GM23248 (cell line): ENCODE measurements at regions not wholly inside any gene's neighbourhood (a gene's known extent, or its start where the extent isn't known, plus 50 kb on each side); places are given as distances from the start of the nearest gene placed in this dataset.
"Not testable (repeated sequence)": the region's sequence is repeated elsewhere in the genome, so short reads cannot be mapped to it uniquely, and the experiment has no call there.

ENCODE experiments used
- DNase-seq: peaks from one replicate; pipeline ENCODE4 v3.0.0-alpha.2; 2015
- H2AFZ ChIP-seq: fragments of 200-600 bp; sonication (generic); 2 replicates; pipeline ENCODE4 v1.6.1; 2016; ENCODE audit warnings: antibody characterized with exemption
- H3F3A ChIP-seq: fragments of 200-600 bp; sonication (generic); 2 replicates; pipeline ENCODE4 v1.6.1; 2016; ENCODE audit warnings: mild to moderate bottlenecking, antibody characterized with exemption, mixed run types; ENCODE audit not compliant: insufficient read depth
- H3K27ac ChIP-seq: fragments of 200-600 bp; sonication (generic); 2 replicates; pipeline ENCODE4 v1.5.1; 2016; ENCODE audit warnings: mild to moderate bottlenecking
- H3K27me3 ChIP-seq: fragments of 200-600 bp; sonication (generic); replicated peaks from 2 replicates; pipeline ENCODE4 v1.6.1; 2016; ENCODE audit warnings: mild to moderate bottlenecking; ENCODE audit not compliant: insufficient read depth
- H3K36me3 ChIP-seq: fragments of 200-600 bp; sonication (generic); 2 replicates; pipeline ENCODE4 v1.6.1; 2016; ENCODE audit warnings: low read depth, mild to moderate bottlenecking
- H3K4me1 ChIP-seq: fragments of 200-600 bp; sonication (generic); 2 replicates; pipeline ENCODE4 v1.6.1; 2016; ENCODE audit warnings: mild to moderate bottlenecking; ENCODE audit not compliant: insufficient read depth
- H3K4me2 ChIP-seq: fragments of 200-600 bp; sonication (generic); one replicate; pipeline ENCODE4 v1.6.1; 2016; ENCODE audit warnings: mild to moderate bottlenecking; ENCODE audit not compliant: unreplicated experiment
- H3K4me3 ChIP-seq: fragments of 200-600 bp; sonication (generic); 2 replicates; pipeline ENCODE4 v1.5.1; 2016; ENCODE audit warnings: mild to moderate bottlenecking
- H3K79me2 ChIP-seq: fragments of 200-600 bp; sonication (generic); 2 replicates; pipeline ENCODE4 v1.6.1; 2016; ENCODE audit warnings: mild to moderate bottlenecking; ENCODE audit not compliant: insufficient read depth
- H3K9ac ChIP-seq: fragments of 200-600 bp; sonication (generic); 2 replicates; pipeline ENCODE4 v1.6.1; 2016; ENCODE audit warnings: mild to moderate bottlenecking
- H3K9me2 ChIP-seq: fragments of 200-600 bp; sonication (generic); 2 replicates; pipeline ENCODE4 v1.6.1; 2016; ENCODE audit warnings: mixed run types, mild to moderate bottlenecking, moderate library complexity; ENCODE audit not compliant: insufficient read depth
- H3K9me3 ChIP-seq: fragments of 200-600 bp; sonication (generic); one replicate; pipeline ENCODE4 v1.6.1; 2017; ENCODE audit warnings: low read depth
- H4K20me1 ChIP-seq: fragments of 200-600 bp; sonication (generic); 2 replicates; pipeline ENCODE4 v1.6.0; 2016; ENCODE audit not compliant: insufficient read depth
- EZH2 ChIP-seq: fragments of 200-600 bp; sonication (generic); IDR thresholded peaks from 2 replicates; pipeline ENCODE4 v1.6.1; 2018; ENCODE audit warnings: antibody characterized with exemption, mild to moderate bottlenecking; ENCODE audit not compliant: insufficient read depth, poor library complexity, severe bottlenecking
- EZH2phosphoT487 ChIP-seq: fragments of 200-600 bp; sonication (generic); IDR thresholded peaks from 2 replicates; pipeline ENCODE4 v1.6.1; 2018; ENCODE audit warnings: antibody characterized with exemption, moderate library complexity, mild to moderate bottlenecking, low read depth; ENCODE audit not compliant: insufficient read depth
- WGBS, 2 experiments: methylation state at CpG; one replicate each; pipeline ENCODE4 v1.1.6; 2015 to 2017; ENCODE audit warnings: low lambda C conversion rate in 2 of 2, low coverage in 1 of 2; ENCODE audit errors: missing lambda C conversion rate in 2 of 2; 5-methylcytosine and 5-hydroxymethylcytosine counted together
- in situ Hi-C: fragments of 300-500 bp; cut with MboI; formaldehyde crosslinking; loops from 2 replicates; pipeline ENCODE4 v1.15.0; 2020

GRCh38 chr11:96540875-96541274 lies 151.1 kb downstream of the JRKL start:
- H3K9me2 ChIP-seq = no peaks in the 10 kb centered on the region
- no peak overlapping the region for H3K9ac ChIP-seq
- H3K79me2 ChIP-seq = no peaks in the 10 kb centered on the region
- no peaks in the 10 kb centered on the region for H3K36me3 ChIP-seq
- no peak for TF ChIP-seq EZH2phosphoT487
- 21 to 30% methylated on average over 1 of the region's 1 CpG for WGBS, 2 experiments
- no peak overlapping the region for H3K4me3 ChIP-seq
- no peaks in the 10 kb centered on the region for H3K27me3 ChIP-seq
- H3K9me3 ChIP-seq = no peaks in the 10 kb centered on the region
- no peak overlapping the region for H2AFZ ChIP-seq
- H3K27ac ChIP-seq = no peak overlapping the region
- no peak for DNase-seq
- H4K20me1 ChIP-seq = no peaks in the 10 kb centered on the region
- H3K4me2 ChIP-seq = no peak overlapping the region
- in situ Hi-C loops = no loop called here
- H3K4me1 ChIP-seq = no peaks in the 10 kb centered on the region
- no peaks in the 10 kb centered on the region for H3F3A ChIP-seq

- H4K20me1 ChIP-seq = no peaks in the 10 kb centered on the region
- H3K4me2 ChIP-seq = no peak overlapping the region
- H3K9me2 ChIP-seq = no peaks in the 10 kb centered on the region
- H3K79me2 ChIP-seq = no peaks in the 10 kb centered on the region
- no peak overlapping the region for H3K4me3 ChIP-seq
- no peaks in the 10 kb centered on the region for H3F3A ChIP-seq
- TF ChIP-seq EZH2phosphoT487 (no peak), EZH2 (no peak)
- H3K27me3 ChIP-seq = no peaks in the 10 kb centered on the region
- no peaks in the 10 kb centered on the region for H3K9me3 ChIP-seq
- H3K27ac ChIP-seq = no peak overlapping the region
- H3K4me1 ChIP-seq = no peaks in the 10 kb centered on the region
- no peak for DNase-seq
- in situ Hi-C loops = no loop called here
- H3K9ac ChIP-seq = no peak overlapping the region
- 2% methylated on average over 3 of the region's 3 CpGs for WGBS, 2 experiments
- H3K36me3 ChIP-seq = no peaks in the 10 kb centered on the region
- no peak overlapping the region for H2AFZ ChIP-seq
Observed at GRCh38 chr11:96543177-96543576, 153.4 kb downstream of the JRKL start.

- H3K9ac ChIP-seq, H3K27me3 ChIP-seq, H3K9me3 ChIP-seq, H3K27ac ChIP-seq, H2AFZ ChIP-seq, in situ Hi-C loops, H4K20me1 ChIP-seq, H3K36me3 ChIP-seq, H3F3A ChIP-seq, H3K9me2 ChIP-seq, H3K79me2 ChIP-seq, H3K4me1 ChIP-seq, H3K4me2 ChIP-seq, H3K4me3 ChIP-seq, DNase-seq: not testable (repeated sequence)
- WGBS, 2 experiments = 32 to 34% methylated on average over 8 of the region's 8 CpGs
Observed at GRCh38 chr11:96545192-96545591, 155.4 kb downstream of the JRKL start.

- 3 to 9% methylated on average over 5 of the region's 5 CpGs for WGBS, 2 experiments
- Histone ChIP-seq H2AFZ (no peak overlapping the region), H3K4me1 (no peaks in the 10 kb centered on the region), H3K9ac (no peak overlapping the region), H3K9me3 (no peaks in the 10 kb centered on the region), H3K4me2 (no peak overlapping the region), H3F3A (no peaks in the 10 kb centered on the region), H3K36me3 (no peaks in the 10 kb centered on the region), H3K9me2 (no peaks in the 10 kb centered on the region), H3K79me2 (no peaks in the 10 kb centered on the region), H3K4me3 (no peak overlapping the region), H3K27ac (no peak overlapping the region), H4K20me1 (no peaks in the 10 kb centered on the region), H3K27me3 (no peaks in the 10 kb centered on the region)
- TF ChIP-seq EZH2phosphoT487 (no peak), EZH2 (no peak)
- DNase-seq = no peak
- in situ Hi-C loops = no loop called here
Observed at GRCh38 chr11:96551136-96551535, 161.3 kb downstream of the JRKL start.

- Histone ChIP-seq H2AFZ (no peak overlapping the region), H3K79me2 (no peaks in the 10 kb centered on the region), H3K27ac (no peak overlapping the region), H3K9me2 (no peaks in the 10 kb centered on the region), H3K36me3 (no peaks in the 10 kb centered on the region), H3K4me3 (no peak overlapping the region), H3K4me2 (no peak overlapping the region), H3K4me1 (no peaks in the 10 kb centered on the region), H3K9me3 (no peaks in the 10 kb centered on the region), H4K20me1 (no peaks in the 10 kb centered on the region), H3K9ac (no peak overlapping the region), H3K27me3 (no peaks in the 10 kb centered on the region), H3F3A (no peaks in the 10 kb centered on the region)
- TF ChIP-seq EZH2phosphoT487 (no peak), EZH2 (no peak)
- WGBS, 2 experiments = 33 to 40% methylated on average over 5 of the region's 5 CpGs
- in situ Hi-C loops = no loop called here
- DNase-seq = no peak
Observed at GRCh38 chr11:96554236-96554820, 164.5 kb downstream of the JRKL start.

- 35 to 49% methylated on average over 9 to 10 of the region's 10 CpGs for WGBS, 2 experiments
Observed at GRCh38 chr11:96555826-96556225, 166.0 kb downstream of the JRKL start.

GRCh38 chr11:96560727-96561126 lies 170.9 kb downstream of the JRKL start:
- DNase-seq, H3K9me2 ChIP-seq, H3K4me3 ChIP-seq, in situ Hi-C loops, H3K27me3 ChIP-seq, H3K36me3 ChIP-seq, H2AFZ ChIP-seq, H3K9me3 ChIP-seq, H3K4me1 ChIP-seq, H3K79me2 ChIP-seq, H3K4me2 ChIP-seq, H4K20me1 ChIP-seq, H3K9ac ChIP-seq, H3K27ac ChIP-seq, H3F3A ChIP-seq: not testable (repeated sequence)
- WGBS, 2 experiments = 34 to 42% methylated on average over 3 of the region's 3 CpGs

More at GRCh38 chr11:96555826-96556225, 166.0 kb downstream of the JRKL start:
- H3K36me3 ChIP-seq, H3K4me1 ChIP-seq, H3K27ac ChIP-seq, H3F3A ChIP-seq, H4K20me1 ChIP-seq, H3K9me3 ChIP-seq, H3K4me2 ChIP-seq, DNase-seq, H3K4me3 ChIP-seq, H2AFZ ChIP-seq, H3K79me2 ChIP-seq, H3K27me3 ChIP-seq, in situ Hi-C loops, H3K9ac ChIP-seq, H3K9me2 ChIP-seq: not testable (repeated sequence)
